ENCODE measurements at regions not wholly inside any gene's neighbourhood (a gene's known extent, or its start where the extent isn't known, plus 50 kb on each side); places are given as distances from the start of the nearest gene placed in this dataset.

- DNase-seq (ENCODE audit: low read depth) = no peak
Measured at GRCh38 chr2:88834376-88834775, 142.9 kb downstream of the RPIA start.

GRCh38 chr2:88834866-88835265, 143.4 kb downstream of the RPIA start:
- no peak for DNase-seq (ENCODE audit: low read depth)

- no peak for DNase-seq (ENCODE audit: low read depth)
Measured at GRCh38 chr2:88835726-88836125, 144.3 kb downstream of the RPIA start.

- no peak for DNase-seq (ENCODE audit: low read depth)
Measured at GRCh38 chr2:88836351-88836750, 144.9 kb downstream of the RPIA start.

- no peak for DNase-seq (ENCODE audit: low read depth)
Measured at GRCh38 chr2:88837511-88838160, 146.2 kb downstream of the RPIA start.

- no peak for DNase-seq (ENCODE audit: low read depth)
Measured at GRCh38 chr2:88838165-88838635, 146.7 kb downstream of the RPIA start.

GRCh38 chr2:88841224-88841929, 149.9 kb downstream of the RPIA start:
- DNase-seq (ENCODE audit: low read depth) = no peak

GRCh38 chr2:88842656-88843460, 151.4 kb downstream of the RPIA start:
- no peak for DNase-seq (ENCODE audit: low read depth)

- DNase-seq (ENCODE audit: low read depth) = no peak
Measured at GRCh38 chr2:88843651-88844050, 152.2 kb downstream of the RPIA start.

- DNase-seq (ENCODE audit: low read depth) = no peak
Measured at GRCh38 chr2:88844960-88845359, 153.5 kb downstream of the RPIA start.

GRCh38 chr2:88845772-88846661, 154.5 kb downstream of the RPIA start:
- DNase-seq (ENCODE audit: low read depth) = no peak

- DNase-seq (ENCODE audit: low read depth) = no peak
Measured at GRCh38 chr2:88852753-88853402, 161.4 kb downstream of the RPIA start.

GRCh38 chr2:88853403-88853790, 161.9 kb downstream of the RPIA start:
- DNase-seq (ENCODE audit: low read depth) = no peak

- no peak for DNase-seq (ENCODE audit: low read depth)
Measured at GRCh38 chr2:88854528-88854927, 163.1 kb downstream of the RPIA start.

- no peak for DNase-seq (ENCODE audit: low read depth)
Measured at GRCh38 chr2:88855620-88856408, 164.3 kb downstream of the RPIA start.

GRCh38 chr2:88856409-88857135, 165.1 kb downstream of the RPIA start:
- DNase-seq (ENCODE audit: low read depth) = no peak

GRCh38 chr2:88857274-88857741, 165.8 kb downstream of the RPIA start:
- DNase-seq (ENCODE audit: low read depth) = no peak

GRCh38 chr2:88857951-88858411, 166.5 kb downstream of the RPIA start:
- peak; percentile 5 for DNase-seq (ENCODE audit: low read depth)

- no peak for DNase-seq (ENCODE audit: low read depth)
Measured at GRCh38 chr2:88859461-88859860, 168.0 kb downstream of the RPIA start.

Data from amniotic epithelial cell (primary cell).